ENCODE measurements at regions not wholly inside any gene's neighbourhood (a gene's known extent, or its start where the extent isn't known, plus 50 kb on each side); places are given as distances from the start of the nearest gene placed in this dataset.

DNA sequence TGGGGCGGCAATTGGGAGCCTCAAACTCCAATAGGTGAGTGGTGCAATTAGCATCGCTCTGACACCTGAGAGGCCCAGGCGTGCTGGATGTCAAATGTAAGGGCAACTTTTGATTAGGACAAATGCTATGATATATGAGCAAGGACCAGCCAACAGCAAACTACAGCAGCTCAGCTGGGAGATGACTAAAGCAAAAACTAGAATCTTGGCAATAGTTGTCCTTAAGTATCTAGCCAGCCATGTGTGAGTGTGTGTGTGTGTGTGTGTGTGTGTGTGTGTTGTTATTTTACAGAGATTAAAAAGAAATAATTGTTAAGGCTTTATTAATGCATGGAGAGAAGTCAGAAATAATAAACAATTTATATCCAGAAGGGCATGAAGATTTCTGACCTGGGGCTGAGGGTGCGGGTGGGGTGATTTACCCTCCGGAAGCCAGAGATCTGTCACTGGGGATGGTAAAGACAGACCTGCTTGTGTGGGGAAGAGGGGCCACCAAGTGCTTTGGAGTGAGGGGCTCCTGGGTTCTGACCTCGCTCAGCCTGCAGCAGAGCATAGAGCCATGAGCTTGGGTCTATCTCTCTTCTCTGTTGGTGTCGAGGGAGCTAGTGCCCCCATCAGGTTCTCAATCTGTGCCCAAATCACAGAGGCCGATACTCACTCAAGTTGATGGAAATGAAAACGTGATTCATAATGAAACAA is 77.3 kb downstream of the EMX2 start:
- no peak for TF ChIP-seq CBX8 (IDR thresholded peaks at IDR 0.05; ENCODE audit: borderline replicate concordance, low read depth, low read length)
- TF ChIP-seq POLR2AphosphoS5 (IDR thresholded peaks at IDR 0.05; ENCODE audit: low read depth, low read length): no peak

Data from H1 (cell line).